GM12801 (cell line): ENCODE measurements at regions not wholly inside any gene's neighbourhood (a gene's known extent, or its start where the extent isn't known, plus 50 kb on each side); places are given as distances from the start of the nearest gene placed in this dataset.

Experiments used
- CTCF ChIP-seq: IDR thresholded peaks from one replicate; pipeline ENCODE4 v1.5.1; 2011; ENCODE audit warnings: control low read depth; ENCODE audit not compliant: insufficient read length; ENCODE audit errors: extremely low read depth

DNA sequence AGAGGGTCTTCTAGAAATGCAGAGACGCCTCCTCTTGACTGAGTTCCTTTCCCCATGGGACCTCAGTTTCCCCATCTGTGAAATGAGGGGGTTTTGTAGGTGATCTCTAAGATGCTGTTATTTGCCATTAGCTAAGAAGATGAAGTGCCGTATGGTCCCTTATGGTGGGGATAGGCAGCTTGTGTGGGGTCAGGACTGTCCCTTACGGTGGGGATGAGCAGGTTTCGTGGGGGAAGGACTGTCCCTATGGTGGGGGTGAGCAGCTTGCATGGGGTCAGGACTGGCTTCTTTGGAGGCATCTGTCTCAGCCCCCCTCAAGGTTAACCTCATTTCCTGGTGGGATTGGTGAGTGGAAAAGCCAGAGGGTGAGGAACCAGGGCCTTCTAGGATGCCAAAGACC lies 148.3 kb upstream of the GPR26 start:
- no peak for TF ChIP-seq CTCF

GRCh38 chr10:123518765-123519164 lies 147.4 kb upstream of the GPR26 start:
- no peak for TF ChIP-seq CTCF

DNA sequence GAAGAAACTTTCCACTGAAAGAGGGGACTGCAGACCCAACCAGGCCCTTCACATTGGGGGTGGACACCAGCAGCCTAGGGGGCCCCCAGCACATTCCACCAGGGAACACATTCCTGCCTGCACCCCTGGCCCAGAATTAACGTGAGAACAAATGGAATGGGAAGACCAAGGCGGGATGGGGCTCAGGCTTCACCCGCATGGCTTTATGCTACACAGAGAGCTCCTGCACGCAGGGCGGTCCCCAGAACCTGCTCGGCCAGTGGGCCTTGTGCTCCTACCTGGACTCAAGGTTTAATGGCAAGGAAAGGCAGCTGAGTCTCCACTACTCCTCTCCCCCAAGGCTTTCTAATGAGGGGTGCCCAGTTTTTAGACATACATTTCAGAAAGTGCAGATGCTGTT lies 146.3 kb upstream of the GPR26 start:
- TF ChIP-seq CTCF = no peak

DNA sequence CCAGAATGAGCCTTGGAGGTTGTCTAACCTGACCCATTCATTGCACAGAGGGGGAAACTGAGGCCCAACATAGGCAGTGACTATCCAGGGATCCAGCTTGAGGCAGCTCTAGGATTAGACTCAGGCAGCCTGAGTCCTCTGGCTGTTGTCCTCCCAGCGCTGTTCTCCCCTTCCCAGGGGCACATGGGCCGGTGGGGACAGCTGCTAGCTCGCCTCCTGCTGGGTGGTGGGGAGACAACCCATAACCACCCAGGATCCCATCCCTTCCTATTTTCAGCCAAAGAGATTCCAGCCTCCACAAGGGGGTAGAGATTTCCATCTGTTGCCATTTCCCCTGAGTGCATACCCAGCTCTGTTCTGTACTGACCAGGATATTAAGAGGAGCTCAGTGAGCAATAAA lies 145.1 kb upstream of the GPR26 start:
- TF ChIP-seq CTCF = no peak

DNA sequence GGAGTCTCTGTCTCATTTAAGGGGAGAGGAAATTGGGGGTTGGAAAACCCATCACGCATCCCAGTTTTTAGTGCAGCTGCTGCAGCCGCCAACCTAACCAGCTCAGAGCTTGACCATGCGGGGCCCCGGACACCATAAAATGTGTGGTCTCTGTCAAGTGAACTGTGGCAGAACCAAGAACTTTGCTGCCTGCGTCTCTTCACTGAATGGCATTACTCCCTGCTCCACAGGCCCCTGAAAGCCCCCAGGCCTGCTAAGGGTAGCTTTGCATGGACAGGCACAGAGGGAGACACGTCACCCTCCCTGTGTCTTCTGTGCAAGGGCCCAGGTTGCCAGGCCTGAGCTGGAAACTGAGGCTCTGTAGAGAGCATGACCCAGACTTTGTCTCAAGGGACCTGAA lies 144.6 kb upstream of the GPR26 start:
- TF ChIP-seq CTCF = no peak

- no peak for TF ChIP-seq CTCF
Observed at GRCh38 chr10:123522702-123523312, 143.3 kb upstream of the GPR26 start.

- TF ChIP-seq CTCF = no peak
Observed at GRCh38 chr10:123523833-123524232, 142.3 kb upstream of the GPR26 start.
